Fibroblast of lung (primary cell): ENCODE measurements at regions not wholly inside any gene's neighbourhood (a gene's known extent, or its start where the extent isn't known, plus 50 kb on each side); places are given as distances from the start of the nearest gene placed in this dataset.

Experiments used
- DNase-seq, 2 donors: peaks; one replicate each; pipeline versions ENCODE4 v3.0.0 to v3.0.0-alpha.2; 2010; ENCODE audit warnings: low read depth in 2 of 2
- H2AFZ ChIP-seq: 2 replicates; pipeline ENCODE4 v1.5.1; 2012; ENCODE audit warnings: low read length, control low read depth, inconsistent platforms
- H3K27ac ChIP-seq: 2 replicates; pipeline ENCODE4 v1.5.1; 2011; ENCODE audit warnings: low read length, control low read depth; ENCODE audit not compliant: insufficient read depth
- H3K27me3 ChIP-seq: 2 replicates; pipeline ENCODE4 v1.5.1; 2011; ENCODE audit warnings: mild to moderate bottlenecking, low read length; ENCODE audit not compliant: control insufficient read depth, insufficient read depth
- H3K36me3 ChIP-seq: 2 replicates; pipeline ENCODE4 v1.5.1; 2011; ENCODE audit warnings: low read length; ENCODE audit not compliant: control insufficient read depth, insufficient read depth
- H3K4me1 ChIP-seq: 2 replicates; pipeline ENCODE4 v1.5.1; 2011; ENCODE audit warnings: low read length; ENCODE audit not compliant: control insufficient read depth, insufficient read depth; ENCODE audit errors: extremely low read depth
- H3K4me2 ChIP-seq: 2 replicates; pipeline ENCODE4 v1.5.1; 2011; ENCODE audit warnings: low read length, control low read depth; ENCODE audit not compliant: insufficient read depth; ENCODE audit errors: extremely low read depth
- H3K4me3 ChIP-seq, 4 experiments: fragments of 200-600 bp in 1 of 4; sonication (generic) in 1 of 4; replicated peaks in 1 of 4; 2 replicates each; pipeline ENCODE4 v1.5.1; 2011 to 2016; ENCODE audit warnings: low read length in 4 of 4, low read depth in 3 of 4, mild to moderate bottlenecking in 3 of 4, control low read depth in 2 of 4, inconsistent platforms in 1 of 4, mixed read lengths in 1 of 4; ENCODE audit not compliant: insufficient read depth in 1 of 4; ENCODE audit errors: control extremely low read depth in 1 of 4
- H3K79me2 ChIP-seq: 2 replicates; pipeline ENCODE4 v1.5.1; 2012; ENCODE audit warnings: mild to moderate bottlenecking, low read length, inconsistent platforms; ENCODE audit not compliant: control insufficient read depth, insufficient read depth
- H3K9ac ChIP-seq: 2 replicates; pipeline ENCODE4 v1.5.1; 2011; ENCODE audit warnings: mild to moderate bottlenecking, low read length, control low read depth; ENCODE audit not compliant: insufficient read depth
- H3K9me3 ChIP-seq: 2 replicates; pipeline ENCODE4 v1.5.1; 2012; ENCODE audit warnings: low read depth, low read length; ENCODE audit not compliant: control insufficient read depth, insufficient read depth
- H4K20me1 ChIP-seq: 2 replicates; pipeline ENCODE4 v1.5.1; 2011; ENCODE audit warnings: low read length; ENCODE audit not compliant: control insufficient read depth, insufficient read depth; ENCODE audit errors: extremely low read depth
- CTCF ChIP-seq, 2 donors: IDR thresholded peaks in 1 of 2; conservative IDR thresholded peaks in 1 of 2; 1 replicate in 1 of 2; 2 replicates in 1 of 2; pipeline ENCODE4 v1.5.1; 2011 to 2012; ENCODE audit warnings: low read length in 2 of 2, control low read depth in 1 of 2, inconsistent platforms in 1 of 2, low read depth in 1 of 2, mild to moderate bottlenecking in 1 of 2
- EZH2 ChIP-seq: IDR thresholded peaks from 2 replicates; pipeline ENCODE4 v1.5.1; 2012; ENCODE audit warnings: low read length, control low read depth, mild to moderate bottlenecking; ENCODE audit errors: missing control alignments

GRCh38 chr22:49184736-49185135 lies 642.9 kb downstream of the BRD1 start:
- no peaks in the 10 kb centered on the region for H3K27me3 ChIP-seq
- no peak overlapping the region for H2AFZ ChIP-seq
- DNase-seq: no peak
- no peak overlapping the region for H3K9ac ChIP-seq
- H3K4me1 ChIP-seq: no peaks in the 10 kb centered on the region
- no peak overlapping the region for H3K4me2 ChIP-seq
- H3K9me3 ChIP-seq: no peaks in the 10 kb centered on the region
- H4K20me1 ChIP-seq: no peaks in the 10 kb centered on the region
- no peak overlapping the region for H3K27ac ChIP-seq
- TF ChIP-seq EZH2 (no peak), CTCF (conservative IDR thresholded peaks at IDR 0.05 in 1 of 2, IDR thresholded peaks at IDR 0.05 in 1 of 2; ENCODE audit: low read depth in 1 of 2, low read length in 2 of 2) (no peak)
- no peaks in the 10 kb centered on the region for H3K79me2 ChIP-seq
- H3K36me3 ChIP-seq: no peaks in the 10 kb centered on the region
- H3K4me3 ChIP-seq: no peak overlapping the region

GRCh38 chr22:49183826-49184216 lies 643.9 kb downstream of the BRD1 start:
- Histone ChIP-seq H3K27ac (no peak overlapping the region), H3K9me3 (no peaks in the 10 kb centered on the region), H2AFZ (no peak overlapping the region), H3K4me2 (no peak overlapping the region), H3K4me1 (no peaks in the 10 kb centered on the region), H3K36me3 (no peaks in the 10 kb centered on the region), H3K79me2 (no peaks in the 10 kb centered on the region), H4K20me1 (no peaks in the 10 kb centered on the region), H3K4me3 (no peak overlapping the region), H3K27me3 (no peaks in the 10 kb centered on the region), H3K9ac (no peak overlapping the region)
- no peak for DNase-seq
- TF ChIP-seq CTCF (conservative IDR thresholded peaks at IDR 0.05 in 1 of 2, IDR thresholded peaks at IDR 0.05 in 1 of 2; ENCODE audit: low read depth in 1 of 2, low read length in 2 of 2): no peak
- TF ChIP-seq EZH2: no peak

- Histone ChIP-seq H3K36me3 (no peaks in the 10 kb centered on the region), H3K4me2 (no peak overlapping the region), H3K9me3 (no peaks in the 10 kb centered on the region), H4K20me1 (no peaks in the 10 kb centered on the region), H3K27me3 (no peaks in the 10 kb centered on the region), H2AFZ (no peak overlapping the region), H3K9ac (no peak overlapping the region), H3K27ac (no peak overlapping the region), H3K4me3 (no peak overlapping the region), H3K79me2 (no peaks in the 10 kb centered on the region), H3K4me1 (no peaks in the 10 kb centered on the region)
- no peak for DNase-seq
- TF ChIP-seq EZH2: no peak
Measured at GRCh38 chr22:49183208-49183825, 644.4 kb downstream of the BRD1 start.
